ENCODE measurements at regions not wholly inside any gene's neighbourhood (a gene's known extent, or its start where the extent isn't known, plus 50 kb on each side); places are given as distances from the start of the nearest gene placed in this dataset.
"Not testable (repeated sequence)": the region's sequence is repeated elsewhere in the genome, so short reads cannot be mapped to it uniquely, and the experiment has no call there.

DNA sequence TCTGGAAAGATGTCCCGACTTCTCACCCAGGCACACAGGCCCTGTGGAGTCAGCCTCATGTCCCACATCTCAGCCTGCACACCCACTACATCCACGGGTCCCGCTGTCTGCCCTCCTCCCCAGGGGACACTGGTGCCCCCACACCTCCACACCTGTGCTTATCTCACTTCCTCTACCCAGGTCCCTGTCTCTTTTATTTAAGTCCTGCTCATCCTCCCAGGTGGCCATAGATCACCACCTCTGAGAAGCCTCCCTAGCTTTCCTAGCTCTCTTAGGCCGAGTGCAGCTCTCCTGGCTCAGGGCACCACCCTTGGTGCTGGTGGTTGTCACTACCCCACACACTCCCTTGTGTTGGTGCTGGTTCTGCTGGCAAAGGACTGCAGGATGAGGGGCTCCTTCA is 143.6 kb upstream of the PITX1 start:
- DNase-seq, result no peak

GRCh38 chr5:135176991-135177390 is 143.0 kb upstream of the PITX1 start:
- DNase-seq, result no peak

GRCh38 chr5:135174315-135175096 is 140.5 kb upstream of the PITX1 start:
- no peak for DNase-seq

- DNase-seq, result no peak
These were observed 139.7 kb upstream of the PITX1 start for GRCh38 chr5:135173662-135174290.

DNA sequence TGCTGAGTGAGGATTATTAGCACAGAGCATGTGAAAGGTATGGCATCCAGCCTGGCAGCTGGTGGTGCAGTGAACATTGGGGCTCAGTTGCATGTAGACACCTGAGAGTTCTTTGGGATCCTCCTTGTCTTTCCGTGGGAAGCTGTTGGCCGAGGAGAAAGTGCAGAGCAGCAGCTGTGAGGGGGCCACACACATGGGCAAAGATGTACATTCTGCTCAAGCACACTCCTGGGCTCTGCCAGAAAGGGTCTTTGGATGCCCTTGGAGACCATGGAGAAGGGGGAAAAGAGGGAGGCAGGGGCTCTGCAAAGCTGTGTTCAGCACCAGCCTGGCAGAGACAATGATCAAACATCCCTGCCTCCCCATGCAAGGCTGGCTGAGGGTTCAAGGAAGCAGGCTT is 138.7 kb upstream of the PITX1 start:
- DNase-seq, result no peak

- no peak for DNase-seq
These were observed 137.3 kb upstream of the PITX1 start for GRCh38 chr5:135171336-135171735.

- DNase-seq, result no peak
These were observed 136.5 kb upstream of the PITX1 start for GRCh38 chr5:135170500-135170899.

GRCh38 chr5:135169753-135170152 is 135.7 kb upstream of the PITX1 start:
- no peak for DNase-seq

- DNase-seq, result no peak
These were observed 133.6 kb upstream of the PITX1 start for GRCh38 chr5:135167634-135168033.

- not testable (repeated sequence) for DNase-seq
These were observed 131.0 kb upstream of the PITX1 start for GRCh38 chr5:135164873-135165614.

DNA sequence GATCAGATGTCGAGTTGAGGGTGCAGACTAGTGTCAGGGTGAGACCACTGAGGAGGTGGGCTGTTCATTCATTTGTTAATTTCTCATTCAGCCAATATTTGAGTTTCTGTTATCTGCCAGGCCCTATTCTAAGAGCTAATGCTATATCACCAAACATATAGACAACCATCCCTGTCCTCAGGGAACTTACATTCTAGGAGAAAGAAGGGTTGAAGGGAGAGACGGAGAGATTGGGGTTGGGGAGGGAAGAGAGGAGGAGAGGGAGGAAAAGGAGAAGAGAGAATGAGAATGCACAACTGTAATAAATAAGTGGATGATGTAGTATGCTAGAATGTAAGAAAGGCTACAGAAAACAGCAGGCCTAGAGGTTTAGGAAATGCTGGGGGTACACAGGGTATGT is 129.9 kb upstream of the PITX1 start:
- no peak for DNase-seq

DNA sequence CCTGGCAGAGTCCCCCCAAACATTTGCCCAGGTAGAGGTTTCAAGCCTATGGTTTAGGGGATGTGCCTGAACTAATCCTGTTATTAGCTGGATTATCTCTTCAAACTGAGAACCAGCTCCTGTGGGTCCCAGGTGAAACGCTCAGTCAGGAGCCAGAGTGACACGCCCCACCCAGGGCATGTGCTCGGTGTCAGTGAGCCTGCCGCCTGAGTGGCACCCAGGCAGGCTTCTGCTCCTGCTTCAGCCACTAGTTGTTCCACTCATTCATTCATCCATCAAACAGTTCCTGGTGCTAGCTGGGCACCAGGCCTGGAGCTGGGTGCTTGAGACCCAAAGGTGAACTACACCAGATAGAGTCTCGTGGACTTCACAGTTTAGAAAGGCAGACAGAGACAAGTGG is 129.4 kb upstream of the PITX1 start:
- DNase-seq, result no peak

DNA sequence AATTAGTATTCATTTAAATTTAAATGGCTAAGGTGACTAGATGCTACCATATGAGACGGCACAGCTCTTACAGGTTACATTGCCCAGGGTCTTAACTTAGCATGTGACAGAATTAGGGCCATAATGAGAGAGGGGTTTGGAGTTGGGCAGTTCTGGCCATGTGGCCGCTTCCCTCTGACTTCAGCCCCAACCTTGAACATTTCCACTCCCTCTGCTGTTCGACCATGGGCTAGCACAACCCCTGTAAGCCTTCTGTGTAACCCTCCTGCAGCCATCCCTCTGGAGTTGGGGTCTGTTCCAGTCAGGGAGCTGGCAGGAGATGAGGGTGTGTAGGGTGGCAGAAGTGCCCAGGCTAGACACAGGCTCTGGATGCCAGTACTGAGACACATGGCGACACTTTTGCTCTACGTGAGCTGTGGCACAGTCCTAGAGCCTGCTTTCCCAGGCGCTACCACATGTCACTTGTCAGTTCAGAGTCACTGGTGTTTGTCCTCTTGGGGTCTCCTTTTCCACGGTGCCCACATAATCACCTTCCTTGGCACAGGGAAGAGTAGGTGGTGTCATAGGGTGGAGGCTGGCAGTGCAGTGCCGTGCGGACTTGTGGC is 128.7 kb upstream of the PITX1 start:
- no peak for DNase-seq

GRCh38 chr5:135161221-135161620 is 127.2 kb upstream of the PITX1 start:
- DNase-seq, result no peak

DNA sequence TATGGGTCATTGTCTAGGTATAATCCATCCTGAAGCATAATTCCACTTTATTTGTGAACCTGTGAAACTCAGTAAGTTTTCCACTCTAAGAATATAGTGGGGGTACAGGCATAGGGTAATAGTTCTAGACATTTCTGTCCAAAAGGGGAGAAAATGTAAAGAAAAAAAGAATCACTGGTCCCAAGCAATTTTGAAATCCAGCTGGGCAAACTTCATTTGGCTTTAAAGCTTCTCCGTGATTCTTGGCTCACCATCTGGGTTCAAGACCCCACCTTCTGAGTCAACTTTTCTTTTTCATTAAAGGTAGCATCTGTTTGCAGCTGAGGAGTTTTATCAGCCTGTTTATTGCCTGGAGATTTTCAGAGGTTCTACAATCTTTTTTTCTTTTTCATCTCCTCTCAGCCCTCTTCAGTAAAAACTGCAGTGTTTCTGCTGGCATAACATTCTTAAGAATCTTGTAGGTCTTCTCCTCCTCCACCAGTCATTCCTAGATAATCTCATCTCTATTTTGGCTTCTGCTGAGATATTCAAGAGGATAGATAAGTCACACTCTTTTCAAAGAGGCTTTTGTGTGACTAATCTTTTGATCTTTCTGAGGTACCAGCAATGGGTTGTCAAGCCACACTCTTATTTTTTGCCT is 126.1 kb upstream of the PITX1 start:
- DNase-seq, result no peak

- no peak for DNase-seq
These were observed 125.6 kb upstream of the PITX1 start for GRCh38 chr5:135159626-135160025.

DNA sequence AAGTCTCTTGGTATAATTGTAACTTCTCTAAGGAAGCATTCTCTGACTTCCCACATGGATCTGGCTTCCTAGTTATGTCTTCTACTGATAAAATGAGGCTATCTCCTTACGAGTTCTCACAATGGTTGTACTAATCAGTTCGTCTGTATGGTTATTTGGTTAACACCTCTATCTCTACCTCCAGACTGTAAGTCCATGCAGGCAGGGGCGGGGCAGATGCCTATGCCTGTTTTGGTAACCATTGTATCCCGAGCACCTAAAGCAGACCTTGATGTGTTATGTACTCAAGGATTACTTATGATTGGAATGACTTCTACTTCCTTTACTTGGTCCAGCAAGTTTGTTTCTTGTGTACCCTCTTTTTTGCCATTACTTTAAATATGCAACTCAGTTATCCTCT is 125.0 kb upstream of the PITX1 start:
- no peak for DNase-seq

DNA sequence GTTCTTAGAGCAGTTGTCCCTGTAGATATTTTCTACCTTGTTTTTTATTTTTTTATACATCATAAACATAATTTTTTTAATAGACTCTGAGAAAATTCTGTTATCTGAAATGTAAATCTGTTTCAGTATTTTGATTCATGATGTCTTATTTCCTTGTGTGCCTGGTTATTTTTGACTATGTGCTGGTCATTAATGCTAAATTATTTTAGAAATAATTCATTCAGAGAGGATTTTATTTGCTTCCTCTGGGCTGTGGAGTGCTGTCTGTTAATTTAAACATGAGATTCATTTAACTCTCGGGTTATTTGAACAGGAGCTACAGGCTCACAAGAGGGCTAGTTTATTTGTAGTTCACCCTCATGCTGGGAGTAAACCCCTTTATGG is 124.3 kb upstream of the PITX1 start:
- DNase-seq, result no peak

DNA sequence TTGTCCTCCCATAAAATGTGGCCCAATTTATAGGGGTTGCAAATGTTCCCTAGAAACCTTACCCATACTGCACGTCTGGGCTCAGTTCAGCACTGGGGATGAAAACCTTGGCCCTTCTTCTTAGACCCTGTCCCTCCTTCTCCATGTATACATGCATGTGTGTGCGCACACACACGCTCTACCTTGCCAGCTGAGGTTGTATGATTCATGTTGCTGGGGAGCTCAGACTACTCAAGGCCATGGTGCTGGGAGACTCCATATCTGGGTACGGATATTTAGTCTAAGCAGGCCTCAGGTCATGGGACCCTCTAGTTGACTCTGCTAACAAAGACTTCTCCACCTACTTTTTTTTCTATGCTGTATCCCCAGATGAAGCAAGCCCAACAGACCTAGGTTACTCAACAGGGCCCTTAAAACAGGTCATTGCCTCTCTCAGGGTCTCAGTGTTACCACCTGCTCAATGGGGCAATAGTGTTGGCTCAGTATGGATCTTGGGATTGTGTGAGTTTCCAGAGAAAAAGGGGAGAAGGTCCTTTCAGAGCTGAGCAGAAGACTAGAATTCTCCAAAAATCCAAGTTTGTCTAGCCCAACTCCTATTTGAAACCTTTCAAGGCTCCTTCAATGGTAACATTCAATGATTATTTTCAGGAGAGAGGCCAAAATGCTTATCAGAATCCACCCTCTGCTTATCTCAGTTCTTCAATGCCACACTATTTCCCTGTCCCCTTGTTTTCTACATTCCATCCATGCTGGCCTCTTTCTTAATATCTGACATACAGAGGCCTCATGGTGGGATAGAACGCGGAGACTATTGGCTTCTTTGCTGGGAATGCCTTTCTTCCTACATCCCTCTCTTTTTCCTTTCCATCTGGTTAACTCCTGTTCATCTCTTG is 123.6 kb upstream of the PITX1 start:
- DNase-seq, result no peak

GRCh38 chr5:135156715-135157404 is 122.8 kb upstream of the PITX1 start:
- DNase-seq, result no peak

GRCh38 chr5:135156337-135156714 is 122.3 kb upstream of the PITX1 start:
- no peak for DNase-seq
